GM23338 (cell line): ENCODE measurements at regions not wholly inside any gene's neighbourhood (a gene's known extent, or its start where the extent isn't known, plus 50 kb on each side); places are given as distances from the start of the nearest gene placed in this dataset.

Experiments
- ATAC-seq: fragments of 200-7000 bp; cut with Tn5 transposase; 3 replicates; pipeline ENCODE4 v1.9.1; 2020
- DNase-seq: peaks from one replicate; pipeline ENCODE4 v3.0.0-alpha.2; 2015; ENCODE audit warnings: low spot score
- H2AFZ ChIP-seq: fragments of 200-600 bp; sonication (generic); 2 replicates; pipeline ENCODE4 v1.8.0; 2016; ENCODE audit warnings: antibody characterized with exemption, mild to moderate bottlenecking, moderate library complexity
- H3F3A ChIP-seq: fragments of 200-600 bp; sonication (generic); replicated peaks from 2 replicates; pipeline ENCODE4 v1.8.0; 2017; ENCODE audit warnings: antibody characterized with exemption, mixed run types, low read depth
- H3K27ac ChIP-seq: fragments of 200-600 bp; sonication (generic); 2 replicates; pipeline ENCODE4 v1.6.1; 2016; ENCODE audit warnings: low read depth
- H3K27me3 ChIP-seq: fragments of 200-600 bp; sonication (generic); 2 replicates; pipeline ENCODE4 v1.8.0; 2016; ENCODE audit warnings: mild to moderate bottlenecking, mixed run types, moderate library complexity; ENCODE audit not compliant: insufficient read depth
- H3K36me3 ChIP-seq: fragments of 200-600 bp; sonication (generic); 2 replicates; pipeline ENCODE4 v1.8.0; 2016; ENCODE audit warnings: mild to moderate bottlenecking; ENCODE audit not compliant: insufficient read depth
- H3K4me1 ChIP-seq: fragments of 200-600 bp; sonication (generic); 2 replicates; pipeline ENCODE4 v1.8.0; 2016; ENCODE audit warnings: mild to moderate bottlenecking, moderate library complexity; ENCODE audit not compliant: insufficient read depth
- H3K4me2 ChIP-seq: fragments of 200-600 bp; sonication (generic); 2 replicates; pipeline ENCODE4 v1.7.1; 2017; ENCODE audit warnings: mixed run types
- H3K4me3 ChIP-seq: fragments of 200-600 bp; sonication (generic); 2 replicates; pipeline ENCODE4 v1.6.1; 2016; ENCODE audit warnings: mixed run types
- H3K79me2 ChIP-seq: fragments of 200-600 bp; sonication (generic); replicated peaks from 2 replicates; pipeline ENCODE4 v1.8.0; 2017; ENCODE audit warnings: mild to moderate bottlenecking; ENCODE audit not compliant: insufficient read depth
- H3K9me2 ChIP-seq: fragments of 200-600 bp; sonication (generic); 2 replicates; pipeline ENCODE4 v1.8.0; 2017; ENCODE audit not compliant: insufficient read depth
- H4K20me1 ChIP-seq: fragments of 200-600 bp; sonication (generic); replicated peaks from 2 replicates; pipeline ENCODE4 v1.8.0; 2017; ENCODE audit warnings: mild to moderate bottlenecking; ENCODE audit not compliant: insufficient read depth
- H3K27ac Mint-ChIP-seq: 2 replicates; pipeline ENCODE4 v1.8.0; 2020; ENCODE audit warnings: inconsistent platforms, mild to moderate bottlenecking, moderate library complexity, mixed read lengths
- H3K27me3 Mint-ChIP-seq: 3 replicates; pipeline ENCODE4 v1.8.0; 2022; ENCODE audit warnings: low read depth, mild to moderate bottlenecking, moderate library complexity, mixed read lengths, inconsistent platforms; ENCODE audit not compliant: insufficient read depth, poor library complexity
- H3K36me3 Mint-ChIP-seq: 3 replicates; pipeline ENCODE4 v1.8.0; 2021; ENCODE audit warnings: low read depth, mild to moderate bottlenecking, inconsistent platforms, moderate library complexity, mixed read lengths
- H3K4me1 Mint-ChIP-seq: 3 replicates; pipeline ENCODE4 v1.8.0; 2020; ENCODE audit warnings: mild to moderate bottlenecking, inconsistent platforms, mixed read lengths
- H3K4me3 Mint-ChIP-seq: 3 replicates; pipeline ENCODE4 v1.8.0; 2021; ENCODE audit warnings: moderate library complexity, mild to moderate bottlenecking, inconsistent platforms, mixed read lengths
- H3K9me3 Mint-ChIP-seq: 3 replicates; pipeline ENCODE4 v1.8.0; 2020; ENCODE audit warnings: moderate library complexity, mild to moderate bottlenecking, inconsistent platforms, mixed read lengths
- CREB1 ChIP-seq: fragments of 250-450 bp; sonication (Bioruptor Pico); IDR thresholded peaks from 2 replicates; pipeline ENCODE4 v1.5.0; 2020; ENCODE audit warnings: low read depth, mild to moderate bottlenecking, moderate library complexity
- CTCF ChIP-seq, 2 experiments: fragments of 200-600 bp in 1 of 2; sonication (generic) in 1 of 2; conservative IDR thresholded peaks; 2 replicates each; pipeline versions ENCODE4 v1.5.1 to v1.6.1; 2016 to 2017; ENCODE audit warnings: antibody characterized with exemption in 2 of 2, low read depth in 2 of 2, mild to moderate bottlenecking in 2 of 2, moderate library complexity in 1 of 2
- EZH2 ChIP-seq: fragments of 200-600 bp; sonication (generic); IDR thresholded peaks from one replicate; pipeline ENCODE4 v1.8.0; 2017; ENCODE audit warnings: antibody characterized with exemption, mild to moderate bottlenecking, low read depth; ENCODE audit not compliant: unreplicated experiment
- EZH2phosphoT487 ChIP-seq: fragments of 200-600 bp; sonication (generic); IDR thresholded peaks from one replicate; pipeline ENCODE4 v1.8.1; 2018; ENCODE audit warnings: antibody characterized with exemption; ENCODE audit not compliant: unreplicated experiment
- JUNB ChIP-seq: IDR thresholded peaks from one replicate; pipeline ENCODE4 v1.6.1; 2016; ENCODE audit warnings: antibody characterized with exemption; ENCODE audit not compliant: unreplicated experiment
- NANOG ChIP-seq: IDR thresholded peaks from 2 replicates; pipeline ENCODE4 v1.6.1; 2016; ENCODE audit warnings: antibody characterized with exemption, borderline replicate concordance
- POLR2AphosphoS5 ChIP-seq: IDR thresholded peaks from 2 replicates; pipeline ENCODE4 v1.6.1; 2016; ENCODE audit warnings: antibody characterized with exemption, low read depth
- REST ChIP-seq: IDR thresholded peaks from one replicate; pipeline ENCODE4 v1.6.1; 2018; ENCODE audit warnings: antibody characterized with exemption; ENCODE audit not compliant: unreplicated experiment
- STAT1 ChIP-seq: IDR thresholded peaks from one replicate; pipeline ENCODE4 v1.6.1; 2016; ENCODE audit warnings: antibody characterized with exemption; ENCODE audit not compliant: unreplicated experiment
- ZNF114 ChIP-seq: fragments of 250-450 bp; sonication (Bioruptor Pico); IDR thresholded peaks from 2 replicates; pipeline ENCODE4 v1.5.0; 2020; ENCODE audit warnings: mild to moderate bottlenecking, moderate library complexity
- ZNF331 ChIP-seq: fragments of 250-450 bp; sonication (Bioruptor Pico); IDR thresholded peaks from 2 replicates; pipeline ENCODE4 v1.5.0; 2020; ENCODE audit warnings: low read depth, mild to moderate bottlenecking, moderate library complexity
- TF ChIP-seq, protein P1 (sequence below): fragments of 250-450 bp; sonication (Bioruptor Pico); IDR thresholded peaks from 2 replicates; pipeline ENCODE4 v1.5.0; 2020; ENCODE audit warnings: mild to moderate bottlenecking, moderate library complexity
- TF ChIP-seq, protein P2 (sequence below): IDR thresholded peaks from 2 replicates; pipeline ENCODE4 v1.6.1; 2016; ENCODE audit warnings: antibody characterized with exemption

- H3K4me2 ChIP-seq = no peak overlapping the region
- no peak overlapping the region for H3K4me3 Mint-ChIP-seq
- H3K36me3 ChIP-seq = no peaks in the 10 kb centered on the region
- no peaks in the 10 kb centered on the region for H3K4me1 ChIP-seq
- H3K27ac Mint-ChIP-seq = no peak overlapping the region
- H3K27me3 ChIP-seq = no peaks in the 10 kb centered on the region
- H3K27me3 Mint-ChIP-seq = no peaks in the 10 kb centered on the region
- H3K4me3 ChIP-seq = no peak overlapping the region
- no peaks in the 10 kb centered on the region for H3F3A ChIP-seq
- no peak overlapping the region for H2AFZ ChIP-seq
- peaks cover 13% of the 10 kb centered on the region; the same call in 2 of the 3 replicates for H3K9me3 Mint-ChIP-seq
- no peak overlapping the region for H3K27ac ChIP-seq
- no peaks in the 10 kb centered on the region for H4K20me1 ChIP-seq
- ATAC-seq (no peak), DNase-seq (no peak)
- peaks cover 12% of the 10 kb centered on the region for H3K36me3 Mint-ChIP-seq
- H3K4me1 Mint-ChIP-seq = no peaks in the 10 kb centered on the region
- H3K9me2 ChIP-seq = no peaks in the 10 kb centered on the region
- H3K79me2 ChIP-seq = no peaks in the 10 kb centered on the region
- TF ChIP-seq REST (no peak), EZH2phosphoT487 (no peak), STAT1 (no peak), CTCF (conservative IDR thresholded peaks at IDR 0.05; ENCODE audit: low read depth in 2 of 2) (no peak), JUNB (no peak), ZNF331 (no peak), CREB1 (CRISPR knock-in tag) (no peak), EZH2 (no peak), POLR2AphosphoS5 (no peak), ZNF114 (CRISPR knock-in tag) (no peak), NANOG (no peak)
- TF ChIP-seq, protein P1, sequence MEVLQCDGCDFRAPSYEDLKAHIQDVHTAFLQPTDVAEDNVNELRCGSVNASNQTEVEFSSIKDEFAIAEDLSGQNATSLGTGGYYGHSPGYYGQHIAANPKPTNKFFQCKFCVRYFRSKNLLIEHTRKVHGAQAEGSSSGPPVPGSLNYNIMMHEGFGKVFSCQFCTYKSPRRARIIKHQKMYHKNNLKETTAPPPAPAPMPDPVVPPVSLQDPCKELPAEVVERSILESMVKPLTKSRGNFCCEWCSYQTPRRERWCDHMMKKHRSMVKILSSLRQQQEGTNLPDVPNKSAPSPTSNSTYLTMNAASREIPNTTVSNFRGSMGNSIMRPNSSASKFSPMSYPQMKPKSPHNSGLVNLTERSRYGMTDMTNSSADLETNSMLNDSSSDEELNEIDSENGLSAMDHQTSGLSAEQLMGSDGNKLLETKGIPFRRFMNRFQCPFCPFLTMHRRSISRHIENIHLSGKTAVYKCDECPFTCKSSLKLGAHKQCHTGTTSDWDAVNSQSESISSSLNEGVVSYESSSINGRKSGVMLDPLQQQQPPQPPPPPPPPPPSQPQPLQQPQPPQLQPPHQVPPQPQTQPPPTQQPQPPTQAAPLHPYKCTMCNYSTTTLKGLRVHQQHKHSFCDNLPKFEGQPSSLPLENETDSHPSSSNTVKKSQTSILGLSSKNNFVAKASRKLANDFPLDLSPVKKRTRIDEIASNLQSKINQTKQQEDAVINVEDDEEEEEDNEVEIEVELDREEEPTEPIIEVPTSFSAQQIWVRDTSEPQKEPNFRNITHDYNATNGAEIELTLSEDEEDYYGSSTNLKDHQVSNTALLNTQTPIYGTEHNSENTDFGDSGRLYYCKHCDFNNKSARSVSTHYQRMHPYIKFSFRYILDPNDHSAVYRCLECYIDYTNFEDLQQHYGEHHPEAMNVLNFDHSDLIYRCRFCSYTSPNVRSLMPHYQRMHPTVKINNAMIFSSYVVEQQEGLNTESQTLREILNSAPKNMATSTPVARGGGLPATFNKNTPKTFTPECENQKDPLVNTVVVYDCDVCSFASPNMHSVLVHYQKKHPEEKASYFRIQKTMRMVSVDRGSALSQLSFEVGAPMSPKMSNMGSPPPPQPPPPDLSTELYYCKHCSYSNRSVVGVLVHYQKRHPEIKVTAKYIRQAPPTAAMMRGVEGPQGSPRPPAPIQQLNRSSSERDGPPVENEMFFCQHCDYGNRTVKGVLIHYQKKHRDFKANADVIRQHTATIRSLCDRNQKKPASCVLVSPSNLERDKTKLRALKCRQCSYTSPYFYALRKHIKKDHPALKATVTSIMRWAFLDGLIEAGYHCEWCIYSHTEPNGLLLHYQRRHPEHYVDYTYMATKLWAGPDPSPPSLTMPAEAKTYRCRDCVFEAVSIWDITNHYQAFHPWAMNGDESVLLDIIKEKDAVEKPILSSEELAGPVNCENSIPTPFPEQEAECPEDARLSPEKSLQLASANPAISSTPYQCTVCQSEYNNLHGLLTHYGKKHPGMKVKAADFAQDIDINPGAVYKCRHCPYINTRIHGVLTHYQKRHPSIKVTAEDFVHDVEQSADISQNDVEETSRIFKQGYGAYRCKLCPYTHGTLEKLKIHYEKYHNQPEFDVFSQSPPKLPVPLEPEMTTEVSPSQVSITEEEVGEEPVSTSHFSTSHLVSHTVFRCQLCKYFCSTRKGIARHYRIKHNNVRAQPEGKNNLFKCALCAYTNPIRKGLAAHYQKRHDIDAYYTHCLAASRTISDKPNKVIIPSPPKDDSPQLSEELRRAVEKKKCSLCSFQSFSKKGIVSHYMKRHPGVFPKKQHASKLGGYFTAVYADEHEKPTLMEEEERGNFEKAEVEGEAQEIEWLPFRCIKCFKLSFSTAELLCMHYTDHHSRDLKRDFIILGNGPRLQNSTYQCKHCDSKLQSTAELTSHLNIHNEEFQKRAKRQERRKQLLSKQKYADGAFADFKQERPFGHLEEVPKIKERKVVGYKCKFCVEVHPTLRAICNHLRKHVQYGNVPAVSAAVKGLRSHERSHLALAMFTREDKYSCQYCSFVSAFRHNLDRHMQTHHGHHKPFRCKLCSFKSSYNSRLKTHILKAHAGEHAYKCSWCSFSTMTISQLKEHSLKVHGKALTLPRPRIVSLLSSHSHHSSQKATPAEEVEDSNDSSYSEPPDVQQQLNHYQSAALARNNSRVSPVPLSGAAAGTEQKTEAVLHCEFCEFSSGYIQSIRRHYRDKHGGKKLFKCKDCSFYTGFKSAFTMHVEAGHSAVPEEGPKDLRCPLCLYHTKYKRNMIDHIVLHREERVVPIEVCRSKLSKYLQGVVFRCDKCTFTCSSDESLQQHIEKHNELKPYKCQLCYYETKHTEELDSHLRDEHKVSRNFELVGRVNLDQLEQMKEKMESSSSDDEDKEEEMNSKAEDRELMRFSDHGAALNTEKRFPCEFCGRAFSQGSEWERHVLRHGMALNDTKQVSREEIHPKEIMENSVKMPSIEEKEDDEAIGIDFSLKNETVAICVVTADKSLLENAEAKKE (CRISPR knock-in tag) = no peak
- TF ChIP-seq, protein P2, sequence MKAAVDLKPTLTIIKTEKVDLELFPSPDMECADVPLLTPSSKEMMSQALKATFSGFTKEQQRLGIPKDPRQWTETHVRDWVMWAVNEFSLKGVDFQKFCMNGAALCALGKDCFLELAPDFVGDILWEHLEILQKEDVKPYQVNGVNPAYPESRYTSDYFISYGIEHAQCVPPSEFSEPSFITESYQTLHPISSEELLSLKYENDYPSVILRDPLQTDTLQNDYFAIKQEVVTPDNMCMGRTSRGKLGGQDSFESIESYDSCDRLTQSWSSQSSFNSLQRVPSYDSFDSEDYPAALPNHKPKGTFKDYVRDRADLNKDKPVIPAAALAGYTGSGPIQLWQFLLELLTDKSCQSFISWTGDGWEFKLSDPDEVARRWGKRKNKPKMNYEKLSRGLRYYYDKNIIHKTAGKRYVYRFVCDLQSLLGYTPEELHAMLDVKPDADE = no peak
Observed at GRCh38 chr4:130995988-130996387, 1900.0 kb downstream of the C4orf33 start.
